ENCODE measurements at regions not wholly inside any gene's neighbourhood (a gene's known extent, or its start where the extent isn't known, plus 50 kb on each side); places are given as distances from the start of the nearest gene placed in this dataset.

DNA sequence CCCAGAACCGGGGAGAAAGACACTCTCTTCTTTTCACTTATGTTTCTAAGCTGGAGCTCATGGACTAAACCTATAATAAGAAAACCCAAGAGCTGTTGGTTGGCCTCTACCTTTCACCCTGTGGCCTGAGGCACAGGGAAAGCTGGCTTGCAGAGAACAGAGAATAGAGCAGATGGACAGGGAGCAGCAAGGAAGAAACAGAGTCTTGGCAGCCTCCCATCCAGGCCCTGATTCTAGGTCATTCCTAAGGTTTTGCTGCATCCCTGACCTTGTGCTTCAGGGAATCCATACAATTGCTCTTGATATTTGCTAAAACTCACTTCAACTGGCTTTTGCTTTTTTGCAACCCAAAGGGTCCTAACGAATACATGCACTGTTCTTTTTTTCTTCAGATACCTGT, 87.8 kb downstream of the SMIM20 start:
- H3K4me1 ChIP-seq = no peaks in the 10 kb centered on the region
- WGBS = 90% methylated on average over 2 of the region's 2 CpGs
- no peaks in the 10 kb centered on the region for H3K27me3 ChIP-seq
- no peak overlapping the region for H3K27ac ChIP-seq (replicated peaks in 1 of 4)
- intact Hi-C loops (cut with DNase I) = no loop called here
- H3K4me3 ChIP-seq = no peak overlapping the region
- DNase-seq (ENCODE audit: extremely low spot score) = no peak
- H3K9me3 ChIP-seq = no peaks in the 10 kb centered on the region
- no peaks in the 10 kb centered on the region for H3K36me3 ChIP-seq
- TF ChIP-seq EP300 (IDR thresholded peaks at IDR 0.05) = no peak
- no peak for TF ChIP-seq POLR2A (IDR thresholded peaks at IDR 0.05; ENCODE audit: low read depth)
- TF ChIP-seq, protein P1, sequence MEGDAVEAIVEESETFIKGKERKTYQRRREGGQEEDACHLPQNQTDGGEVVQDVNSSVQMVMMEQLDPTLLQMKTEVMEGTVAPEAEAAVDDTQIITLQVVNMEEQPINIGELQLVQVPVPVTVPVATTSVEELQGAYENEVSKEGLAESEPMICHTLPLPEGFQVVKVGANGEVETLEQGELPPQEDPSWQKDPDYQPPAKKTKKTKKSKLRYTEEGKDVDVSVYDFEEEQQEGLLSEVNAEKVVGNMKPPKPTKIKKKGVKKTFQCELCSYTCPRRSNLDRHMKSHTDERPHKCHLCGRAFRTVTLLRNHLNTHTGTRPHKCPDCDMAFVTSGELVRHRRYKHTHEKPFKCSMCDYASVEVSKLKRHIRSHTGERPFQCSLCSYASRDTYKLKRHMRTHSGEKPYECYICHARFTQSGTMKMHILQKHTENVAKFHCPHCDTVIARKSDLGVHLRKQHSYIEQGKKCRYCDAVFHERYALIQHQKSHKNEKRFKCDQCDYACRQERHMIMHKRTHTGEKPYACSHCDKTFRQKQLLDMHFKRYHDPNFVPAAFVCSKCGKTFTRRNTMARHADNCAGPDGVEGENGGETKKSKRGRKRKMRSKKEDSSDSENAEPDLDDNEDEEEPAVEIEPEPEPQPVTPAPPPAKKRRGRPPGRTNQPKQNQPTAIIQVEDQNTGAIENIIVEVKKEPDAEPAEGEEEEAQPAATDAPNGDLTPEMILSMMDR (IDR thresholded peaks at IDR 0.05) = no peak

DNA sequence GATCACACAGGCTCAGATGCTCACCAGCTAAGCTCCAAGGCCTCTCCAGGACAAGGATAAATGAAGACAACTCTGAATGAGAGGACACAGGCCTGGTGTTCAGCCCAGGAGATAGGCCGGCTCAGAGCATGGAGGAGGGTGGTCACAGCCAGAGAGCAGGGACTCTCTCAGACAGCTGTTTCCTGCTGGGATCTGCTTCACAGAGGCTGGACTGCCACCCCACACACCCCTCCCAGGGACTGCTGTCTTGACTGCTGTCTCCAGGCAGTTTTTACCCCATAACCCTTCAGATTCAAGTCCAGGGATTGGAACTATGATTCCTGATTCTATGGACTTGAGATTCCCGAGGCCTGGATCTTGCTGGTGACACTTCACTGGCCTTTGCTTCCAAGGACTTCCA, 89.0 kb downstream of the SMIM20 start:
- TF ChIP-seq EP300 (IDR thresholded peaks at IDR 0.05) (no peak), POLR2AphosphoS5 (IDR thresholded peaks at IDR 0.05) (no peak), POLR2A (IDR thresholded peaks at IDR 0.05; ENCODE audit: low read depth) (no peak)
- TF ChIP-seq, protein P1 (IDR thresholded peaks at IDR 0.05) = no peak
- intact Hi-C loops (cut with DNase I) = no loop called here
- H3K4me3 ChIP-seq = no peak overlapping the region
- WGBS = 100% methylated on average over 2 of the region's 2 CpGs
- H3K9me3 ChIP-seq = peaks cover 0 to 5% (median under 1%) of the 10 kb centered on the region in 4 donors
- no peaks in the 10 kb centered on the region for H3K4me1 ChIP-seq
- H3K27me3 ChIP-seq = no peaks in the 10 kb centered on the region
- DNase-seq (ENCODE audit: extremely low spot score) = no peak
- no peak overlapping the region for H3K27ac ChIP-seq (replicated peaks in 1 of 4)
- no peaks in the 10 kb centered on the region for H3K36me3 ChIP-seq

DNA sequence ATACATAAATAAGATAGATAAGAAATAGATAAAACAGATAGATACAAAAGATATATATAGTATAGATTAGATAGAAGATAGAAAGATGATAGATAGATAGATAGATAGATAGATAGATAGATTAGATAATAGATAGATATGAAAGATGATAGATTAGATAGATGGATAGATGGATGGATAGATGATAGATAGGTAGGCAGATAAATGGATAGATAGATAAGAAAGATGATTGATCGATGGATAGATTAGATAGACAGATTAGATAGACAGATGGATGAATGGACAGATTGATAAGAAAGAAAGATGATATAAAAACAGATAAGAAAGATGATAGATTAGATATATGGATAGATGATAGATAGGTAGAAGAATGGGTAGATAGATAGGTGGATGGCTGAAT, 90.3 kb downstream of the SMIM20 start:
- 89% methylated on average over 1 of the region's 1 CpG for WGBS
- H3K36me3 ChIP-seq = no peaks in the 10 kb centered on the region
- no peak overlapping the region for H3K27ac ChIP-seq (replicated peaks in 1 of 4)
- H3K4me3 ChIP-seq = no peak overlapping the region
- intact Hi-C loops (cut with DNase I) = no loop called here
- H3K9me3 ChIP-seq = peaks cover 0 to 14% (median 9%) of the 10 kb centered on the region in 4 donors
- TF ChIP-seq EP300 (IDR thresholded peaks at IDR 0.05) (no peak), POLR2A (IDR thresholded peaks at IDR 0.05; ENCODE audit: low read depth) (no peak), POLR2AphosphoS5 (IDR thresholded peaks at IDR 0.05) (no peak)
- TF ChIP-seq, protein P1 (IDR thresholded peaks at IDR 0.05) = no peak
- no peaks in the 10 kb centered on the region for H3K4me1 ChIP-seq
- no peaks in the 10 kb centered on the region for H3K27me3 ChIP-seq
- no peak for DNase-seq (ENCODE audit: extremely low spot score)

DNA sequence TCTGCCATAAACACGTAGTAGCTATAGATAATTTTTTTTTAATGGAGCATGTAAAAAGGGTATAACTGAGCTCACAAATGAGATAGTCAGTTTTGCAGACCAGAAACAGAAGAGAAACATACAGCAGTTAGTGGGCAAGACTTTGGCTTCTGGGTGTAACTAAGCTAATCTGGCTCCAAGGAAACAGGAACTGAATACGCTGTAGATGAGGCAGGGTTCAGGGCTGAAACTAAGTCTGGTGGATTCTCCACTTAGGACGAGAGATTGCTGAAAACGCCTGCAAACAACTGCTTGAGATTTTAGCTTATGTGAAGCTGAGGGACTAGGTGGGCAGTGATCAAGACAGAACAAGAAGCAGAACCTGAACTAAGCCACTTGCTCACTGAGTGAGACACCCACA, 91.7 kb downstream of the SMIM20 start:
- Histone ChIP-seq H3K4me3 (no peak overlapping the region), H3K9me3 (peaks cover 0 to 21% (median 12%) of the 10 kb centered on the region in 4 donors), H3K36me3 (no peaks in the 10 kb centered on the region), H3K4me1 (no peaks in the 10 kb centered on the region), H3K27me3 (no peaks in the 10 kb centered on the region), H3K27ac (replicated peaks in 1 of 4) (no peak overlapping the region)
- no peak for DNase-seq (ENCODE audit: extremely low spot score)
- intact Hi-C loops (cut with DNase I) = no loop called here
- WGBS = 67% methylated on average over 4 of the region's 4 CpGs
- no peak for TF ChIP-seq EP300 (IDR thresholded peaks at IDR 0.05)
- TF ChIP-seq, protein P1 (IDR thresholded peaks at IDR 0.05) = no peak
- TF ChIP-seq POLR2A (IDR thresholded peaks at IDR 0.05; ENCODE audit: low read depth) = no peak
- no peak for TF ChIP-seq POLR2AphosphoS5 (IDR thresholded peaks at IDR 0.05)

DNA sequence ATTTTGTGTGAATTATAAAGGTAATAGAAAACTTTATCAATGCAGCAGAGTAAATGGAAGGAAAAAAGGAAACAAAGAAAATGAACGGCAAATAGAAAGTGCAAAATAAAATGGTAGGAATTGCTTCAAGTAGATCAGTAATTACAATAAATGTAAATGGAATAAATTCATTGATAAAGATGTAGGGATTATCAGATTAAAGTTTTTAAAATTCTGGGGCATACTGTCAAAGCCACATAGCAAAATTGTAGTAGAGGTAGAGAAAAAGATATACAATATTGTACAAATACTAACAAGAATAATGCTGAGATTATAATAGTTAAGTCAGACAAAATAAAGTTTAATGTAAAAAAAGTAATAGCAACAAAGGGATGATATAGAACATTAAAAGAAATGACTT, 94.7 kb downstream of the SMIM20 start:
- 0% methylated on average over 1 of the region's 1 CpG for WGBS
- Histone ChIP-seq H3K9me3 (peaks cover 0 to 21% (median 12%) of the 10 kb centered on the region in 4 donors), H3K36me3 (no peaks in the 10 kb centered on the region), H3K27ac (replicated peaks in 1 of 4) (no peak overlapping the region), H3K27me3 (no peaks in the 10 kb centered on the region), H3K4me1 (no peaks in the 10 kb centered on the region), H3K4me3 (no peak overlapping the region)
- DNase-seq (ENCODE audit: extremely low spot score) = no peak
- intact Hi-C loops (cut with DNase I) = no loop called here
- TF ChIP-seq, protein P1 (IDR thresholded peaks at IDR 0.05) = no peak
- TF ChIP-seq POLR2A (IDR thresholded peaks at IDR 0.05; ENCODE audit: low read depth) = no peak
- no peak for TF ChIP-seq POLR2AphosphoS5 (IDR thresholded peaks at IDR 0.05)
- TF ChIP-seq EP300 (IDR thresholded peaks at IDR 0.05) = no peak

Data from esophagus muscularis mucosa (tissue), 4 donors.